ENCODE measurements at regions not wholly inside any gene's neighbourhood (a gene's known extent, or its start where the extent isn't known, plus 50 kb on each side); places are given as distances from the start of the nearest gene placed in this dataset.

DNA sequence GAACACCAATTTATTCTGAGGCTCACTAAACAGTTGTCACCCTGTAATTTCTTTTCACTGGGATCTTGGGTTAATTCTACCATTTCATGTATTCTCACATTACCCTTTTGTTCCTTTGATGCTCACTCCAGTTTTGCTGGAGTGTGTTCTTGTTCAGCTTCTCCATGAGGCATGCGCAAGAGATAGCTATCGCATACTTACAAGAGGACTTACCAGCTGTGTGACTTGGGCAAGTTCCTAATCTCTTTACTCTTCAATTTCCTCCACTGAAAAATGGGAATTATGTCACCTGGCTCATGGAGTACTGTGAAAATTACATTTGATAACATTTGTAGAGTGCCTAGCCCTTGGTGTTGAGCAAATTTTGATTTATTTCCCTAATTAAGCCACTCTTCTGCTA is 56.5 kb upstream of the JDP2 start:
- DNase-seq (ENCODE audit: low spot score), result no peak

GRCh38 chr14:75372260-75372659 is 55.6 kb upstream of the JDP2 start:
- no peak for DNase-seq (ENCODE audit: low spot score)

GRCh38 chr14:75373133-75373532 is 54.7 kb upstream of the JDP2 start:
- no peak for DNase-seq (ENCODE audit: low spot score)

GRCh38 chr14:75373616-75374015 is 54.2 kb upstream of the JDP2 start:
- no peak for DNase-seq (ENCODE audit: low spot score)

GRCh38 chr14:75374911-75375310 is 52.9 kb upstream of the JDP2 start:
- DNase-seq (ENCODE audit: low spot score), result no peak

DNA sequence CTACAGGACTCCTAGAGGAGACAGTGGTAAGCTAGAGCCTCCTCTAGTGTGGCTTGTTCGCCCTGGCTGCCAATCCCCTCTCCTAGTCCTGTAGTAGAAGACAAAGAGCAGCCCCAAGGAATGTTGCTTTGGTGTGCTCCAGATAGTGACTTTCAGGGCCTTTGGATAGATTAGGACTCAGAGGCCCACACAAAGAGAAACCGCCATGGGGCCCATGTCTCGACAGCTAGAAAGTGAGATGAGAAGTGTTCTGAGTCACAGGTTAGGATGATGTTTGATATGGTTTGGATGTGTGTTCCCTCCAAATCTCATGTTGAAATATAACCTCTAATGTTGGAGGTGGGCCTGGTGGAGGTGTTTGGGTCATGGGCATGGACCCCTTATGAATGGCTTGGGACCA is 51.8 kb upstream of the JDP2 start:
- DNase-seq (ENCODE audit: low spot score), result no peak
